Epithelial cell of esophagus (primary cell): ENCODE measurements at regions not wholly inside any gene's neighbourhood (a gene's known extent, or its start where the extent isn't known, plus 50 kb on each side); places are given as distances from the start of the nearest gene placed in this dataset.

Experiments
- DNase-seq: peaks from one replicate; pipeline ENCODE4 v3.0.0; 2010; ENCODE audit warnings: low read depth
- H3K4me3 ChIP-seq: 2 replicates; pipeline ENCODE4 v1.5.1; 2011; ENCODE audit warnings: mild to moderate bottlenecking, low read length, control low read depth
- CTCF ChIP-seq: IDR thresholded peaks from 2 replicates; pipeline ENCODE4 v1.5.1; 2011; ENCODE audit warnings: low read depth, mild to moderate bottlenecking, low read length, control low read depth, inconsistent platforms; ENCODE audit not compliant: insufficient read depth; ENCODE audit errors: missing control alignments

- TF ChIP-seq CTCF = no peak
- no peak for DNase-seq
- no peak overlapping the region for H3K4me3 ChIP-seq
Measured at GRCh38 chr5:119913425-119913824, 284.1 kb downstream of the FAM170A start.

- no peak for DNase-seq
- no peak for TF ChIP-seq CTCF
- no peak overlapping the region for H3K4me3 ChIP-seq
Measured at GRCh38 chr5:119919279-119919678, 289.9 kb downstream of the FAM170A start.

GRCh38 chr5:119926301-119926700, 296.9 kb downstream of the FAM170A start:
- peak; percentile 76 for DNase-seq
- TF ChIP-seq CTCF = peak; percentile 9
- H3K4me3 ChIP-seq = no peak overlapping the region

GRCh38 chr5:119928974-119929373, 299.6 kb downstream of the FAM170A start:
- DNase-seq = no peak
- no peak overlapping the region for H3K4me3 ChIP-seq
- no peak for TF ChIP-seq CTCF

- H3K4me3 ChIP-seq = no peak overlapping the region
- DNase-seq = no peak
- no peak for TF ChIP-seq CTCF
Measured at GRCh38 chr5:119930490-119930889, 301.1 kb downstream of the FAM170A start.

- DNase-seq = peak; percentile 17
- peak; percentile 30 for TF ChIP-seq CTCF
- no peak overlapping the region for H3K4me3 ChIP-seq
Measured at GRCh38 chr5:119943148-119943547, 313.8 kb downstream of the FAM170A start.

GRCh38 chr5:119945691-119946090, 316.3 kb downstream of the FAM170A start:
- H3K4me3 ChIP-seq = no peak overlapping the region
- TF ChIP-seq CTCF = no peak
- no peak for DNase-seq
